Small intestine (tissue), 7 donors: ENCODE measurements at regions not wholly inside any gene's neighbourhood (a gene's known extent, or its start where the extent isn't known, plus 50 kb on each side); places are given as distances from the start of the nearest gene placed in this dataset.
A peak's percentile ranks its signal among the peaks of the same experiment; 100 is the strongest.

Source experiments
- DNase-seq, 2 donors: peaks; one replicate each; pipeline versions ENCODE4 v3.0.0 to v3.0.0-alpha.2; 2013
- FAIRE-seq: peaks from 2 replicates; lab custom pipeline; 2012; peaks lifted over from hg19 to GRCh38; lab: Jason Lieb, UNC
- H3K27ac ChIP-seq, 3 donors: one replicate each; pipeline ENCODE4 v1.5.1; 2013; ENCODE audit warnings: low read length in 2 of 3, mild to moderate bottlenecking in 2 of 3, control low read depth in 1 of 3, inconsistent platforms in 1 of 3, low read depth in 1 of 3, moderate library complexity in 1 of 3
- H3K27me3 ChIP-seq, 3 donors: one replicate each; pipeline ENCODE4 v1.6.1; 2013; ENCODE audit warnings: low read length in 3 of 3, inconsistent platforms in 1 of 3; ENCODE audit not compliant: control insufficient read depth in 3 of 3, insufficient read depth in 3 of 3
- H3K36me3 ChIP-seq, 3 donors: one replicate each; pipeline ENCODE4 v1.6.1; 2013; ENCODE audit warnings: low read length in 3 of 3, inconsistent platforms in 1 of 3, low read depth in 1 of 3, mild to moderate bottlenecking in 1 of 3, moderate library complexity in 1 of 3; ENCODE audit not compliant: control insufficient read depth in 3 of 3, insufficient read depth in 2 of 3
- H3K4me1 ChIP-seq, 3 donors: one replicate each; pipeline ENCODE4 v1.6.1; 2013; ENCODE audit warnings: low read length in 2 of 3, inconsistent platforms in 1 of 3, low read depth in 1 of 3, mild to moderate bottlenecking in 1 of 3, moderate library complexity in 1 of 3; ENCODE audit not compliant: control insufficient read depth in 3 of 3, insufficient read depth in 2 of 3
- H3K4me3 ChIP-seq, 3 donors: one replicate each; pipeline ENCODE4 v1.5.1; 2013; ENCODE audit warnings: low read length in 3 of 3, control low read depth in 1 of 3, inconsistent platforms in 1 of 3, low read depth in 1 of 3, mild to moderate bottlenecking in 1 of 3, moderate library complexity in 1 of 3
- H3K9me3 ChIP-seq, 2 donors: one replicate each; pipeline ENCODE4 v1.6.1; 2013; ENCODE audit warnings: low read depth in 1 of 2, low read length in 1 of 2; ENCODE audit not compliant: control insufficient read depth in 2 of 2, insufficient read depth in 1 of 2
- WGBS, 3 donors: extraction: QIAGEN DNeasy Blood & Tissue Kit; methylation state at CpG; one replicate each; pipeline ENCODE4 v1.1.7; 2013; 5-methylcytosine and 5-hydroxymethylcytosine counted together
- donor health status: healthy with polysubstance abuse.
- donor health status: control.
- donor health status: control.
- donor health status: Bipolar disorder and iron deficiency.
- donor health status: healthy.

- Histone ChIP-seq H3K36me3 (no peaks in the 10 kb centered on the region), H3K27me3 (no peaks in the 10 kb centered on the region), H3K27ac (no peak overlapping the region), H3K4me1 (no peaks in the 10 kb centered on the region), H3K4me3 (no peak overlapping the region), H3K9me3 (no peaks in the 10 kb centered on the region)
- WGBS, 3 donors = 70 to 85% (median 83%) methylated on average over 1 of the region's 1 CpG
- no peak for DNase-seq
- FAIRE-seq = no peak
Measured at GRCh38 chr3:168539909-168540308, 444.2 kb upstream of the GOLIM4 start.

GRCh38 chr3:168534761-168535160 is 439.0 kb upstream of the GOLIM4 start:
- FAIRE-seq = no peak
- 42 to 65% (median 50%) methylated on average over 3 of the region's 3 CpGs for WGBS, 3 donors

GRCh38 chr3:168533600-168533999 is 437.9 kb upstream of the GOLIM4 start:
- FAIRE-seq (no peak), DNase-seq (no peak)
- no peaks in the 10 kb centered on the region for H3K4me1 ChIP-seq
- 61 to 82% (median 76%) methylated on average over 2 of the region's 2 CpGs for WGBS, 3 donors
- H3K27me3 ChIP-seq = no peaks in the 10 kb centered on the region
- H3K9me3 ChIP-seq = no peaks in the 10 kb centered on the region
- H3K36me3 ChIP-seq = no peaks in the 10 kb centered on the region
- H3K4me3 ChIP-seq = no peak overlapping the region
- H3K27ac ChIP-seq = no peak overlapping the region

More at GRCh38 chr3:168534761-168535160, 439.0 kb upstream of the GOLIM4 start:
- no peak for DNase-seq
- no peaks in the 10 kb centered on the region for H3K27me3 ChIP-seq
- H3K36me3 ChIP-seq = no peaks in the 10 kb centered on the region
- no peak overlapping the region for H3K4me3 ChIP-seq
- no peak overlapping the region for H3K27ac ChIP-seq
- no peaks in the 10 kb centered on the region for H3K9me3 ChIP-seq
- no peaks in the 10 kb centered on the region for H3K4me1 ChIP-seq

- 96 to 100% (median 98%) methylated on average over 1 of the region's 1 CpG for WGBS, 3 donors
- no peaks in the 10 kb centered on the region for H3K36me3 ChIP-seq
- no peaks in the 10 kb centered on the region for H3K27me3 ChIP-seq
- FAIRE-seq = no peak
- H3K9me3 ChIP-seq = no peaks in the 10 kb centered on the region
- H3K27ac ChIP-seq = no peak overlapping the region
- no peaks in the 10 kb centered on the region for H3K4me1 ChIP-seq
- no peak for DNase-seq
- H3K4me3 ChIP-seq = no peak overlapping the region
Measured at GRCh38 chr3:168532135-168532534, 436.4 kb upstream of the GOLIM4 start.

GRCh38 chr3:168531116-168531515 is 435.4 kb upstream of the GOLIM4 start:
- Histone ChIP-seq H3K4me3 (no peak overlapping the region), H3K36me3 (no peaks in the 10 kb centered on the region), H3K4me1 (no peaks in the 10 kb centered on the region), H3K9me3 (no peaks in the 10 kb centered on the region), H3K27me3 (no peaks in the 10 kb centered on the region), H3K27ac (no peak overlapping the region)
- 84 to 85% (median 85%) methylated on average over 4 of the region's 4 CpGs for WGBS, 3 donors
- FAIRE-seq (no peak), DNase-seq (no peak)

- Histone ChIP-seq H3K9me3 (no peaks in the 10 kb centered on the region), H3K27me3 (no peaks in the 10 kb centered on the region)
- no peak for DNase-seq
Measured at GRCh38 chr3:168524129-168524528, 428.4 kb upstream of the GOLIM4 start.

GRCh38 chr3:168517249-168518071 is 421.7 kb upstream of the GOLIM4 start:
- 24 to 60% (median 34%) methylated on average over 14 of the region's 14 CpGs for WGBS, 3 donors
- Histone ChIP-seq H3K27me3 (no peaks in the 10 kb centered on the region), H3K27ac (peak overlapping the region in 1 of 3 donors; percentile 14), H3K4me3 (no peak overlapping the region), H3K36me3 (no peaks in the 10 kb centered on the region), H3K9me3 (no peaks in the 10 kb centered on the region), H3K4me1 (peaks cover 0 to 13% (median 0%) of the 10 kb centered on the region in 3 donors)
- DNase-seq (peak; percentile 70 to 82), FAIRE-seq (no peak)

More at GRCh38 chr3:168524129-168524528, 428.4 kb upstream of the GOLIM4 start:
- WGBS, 3 donors = 79 to 88% (median 81%) methylated on average over 1 of the region's 1 CpG
- Histone ChIP-seq H3K27ac (no peak overlapping the region), H3K4me1 (no peaks in the 10 kb centered on the region), H3K4me3 (no peak overlapping the region), H3K36me3 (no peaks in the 10 kb centered on the region)
- FAIRE-seq = peak; percentile 68

GRCh38 chr3:168514252-168514651 is 418.5 kb upstream of the GOLIM4 start:
- DNase-seq (no peak), FAIRE-seq (no peak)
- no peaks in the 10 kb centered on the region for H3K36me3 ChIP-seq
- no peaks in the 10 kb centered on the region for H3K27me3 ChIP-seq
- peaks cover 0 to 13% (median 0%) of the 10 kb centered on the region in 3 donors for H3K4me1 ChIP-seq
- no peaks in the 10 kb centered on the region for H3K9me3 ChIP-seq
- H3K27ac ChIP-seq = no peak overlapping the region
- H3K4me3 ChIP-seq = no peak overlapping the region
